Breast epithelium (tissue), 4 donors: ENCODE measurements at regions not wholly inside any gene's neighbourhood (a gene's known extent, or its start where the extent isn't known, plus 50 kb on each side); places are given as distances from the start of the nearest gene placed in this dataset.
"Not testable (repeated sequence)": the region's sequence is repeated elsewhere in the genome, so short reads cannot be mapped to it uniquely, and the experiment has no call there.

Source experiments
- DNase-seq, 2 donors: peaks; one replicate each; pipeline ENCODE4 v3.0.0-alpha.2; 2019; ENCODE audit warnings: low spot score in 2 of 2
- H3K27ac ChIP-seq, 2 donors: fragments of 200-600 bp; sonication (generic) in 1 of 2; one replicate each; pipeline ENCODE4 v1.5.1; 2016 to 2019; ENCODE audit warnings: mild to moderate bottlenecking in 1 of 2
- H3K27me3 ChIP-seq, 2 donors: fragments of 200-600 bp; sonication (generic) in 1 of 2; one replicate each; pipeline versions ENCODE4 v1.5.1 to v1.6.0; 2017 to 2019; ENCODE audit warnings: control low read depth in 1 of 2, mild to moderate bottlenecking in 1 of 2
- H3K36me3 ChIP-seq: fragments of 200-600 bp; one replicate; pipeline ENCODE4 v1.5.1; 2019
- H3K4me1 ChIP-seq, 2 donors: fragments of 200-600 bp; sonication (generic); one replicate each; pipeline ENCODE4 v1.5.1; 2016 to 2019; ENCODE audit warnings: control low read depth in 1 of 2
- H3K4me3 ChIP-seq, 3 donors: fragments of 200-600 bp; sonication (generic); 1 replicate in 2 of 3; 2 replicates in 1 of 3; pipeline ENCODE4 v1.5.1; 2016 to 2019; ENCODE audit warnings: mild to moderate bottlenecking in 3 of 3, moderate library complexity in 2 of 3
- H3K9me3 ChIP-seq, 2 donors: fragments of 200-600 bp; sonication (generic) in 1 of 2; one replicate each; pipeline ENCODE4 v1.5.1; 2016 to 2019; ENCODE audit warnings: control low read depth in 1 of 2
- CTCF ChIP-seq, 3 donors: fragments of 450-650 bp; IDR thresholded peaks; one replicate each; pipeline ENCODE4 v1.5.1; 2016 to 2017; ENCODE audit warnings: antibody characterized with exemption in 3 of 3, mild to moderate bottlenecking in 3 of 3, moderate library complexity in 3 of 3
- POLR2A ChIP-seq: fragments of 450-650 bp; IDR thresholded peaks from one replicate; pipeline ENCODE4 v1.6.1; 2016; ENCODE audit warnings: antibody characterized with exemption, mild to moderate bottlenecking, moderate library complexity
- POLR2AphosphoS5 ChIP-seq, 3 donors: sonication (generic); formaldehyde crosslinking; IDR thresholded peaks; one replicate each; pipeline ENCODE4 v1.6.1; 2017; ENCODE audit warnings: antibody characterized with exemption in 3 of 3
- intact Hi-C: fragments of 100-400 bp; cut with DNase I; formaldehyde crosslinking; loops from one replicate; pipeline ENCODE4 v1.15.1; 2023; ENCODE audit warnings: low total_unique reads

GRCh38 chr11:90585491-90585890 is 362.6 kb upstream of the CHORDC1 start:
- Histone ChIP-seq H3K4me3 (no peak overlapping the region), H3K4me1 (no peaks in the 10 kb centered on the region), H3K9me3 (no peaks in the 10 kb centered on the region), H3K36me3 (no peaks in the 10 kb centered on the region), H3K27ac (no peak overlapping the region), H3K27me3 (no peaks in the 10 kb centered on the region)
- DNase-seq: no peak
- intact Hi-C loops: no loop called here
- TF ChIP-seq CTCF (IDR thresholded peaks at IDR 0.05): no peak

GRCh38 chr11:90582999-90583398 is 360.1 kb upstream of the CHORDC1 start:
- H3K27ac ChIP-seq, H3K36me3 ChIP-seq, H3K4me1 ChIP-seq, H3K4me3 ChIP-seq, DNase-seq, H3K27me3 ChIP-seq, intact Hi-C loops, H3K9me3 ChIP-seq: not testable (repeated sequence)

- no peaks in the 10 kb centered on the region for H3K9me3 ChIP-seq
Observed at GRCh38 chr11:90564531-90564930, 341.7 kb upstream of the CHORDC1 start.

GRCh38 chr11:90558328-90558865 is 335.5 kb upstream of the CHORDC1 start:
- no peak for TF ChIP-seq POLR2A
- TF ChIP-seq POLR2AphosphoS5 (IDR thresholded peaks at IDR 0.05): no peak
- no peak for TF ChIP-seq CTCF (IDR thresholded peaks at IDR 0.05)
- Histone ChIP-seq H3K36me3 (no peaks in the 10 kb centered on the region), H3K4me3 (no peak overlapping the region), H3K27me3 (no peaks in the 10 kb centered on the region), H3K27ac (no peak overlapping the region), H3K9me3 (peaks cover 0 to 5% of the 10 kb centered on the region in 2 donors), H3K4me1 (no peaks in the 10 kb centered on the region)
- no peak for DNase-seq
- intact Hi-C loops: no loop called here

More at GRCh38 chr11:90564531-90564930, 341.7 kb upstream of the CHORDC1 start:
- Histone ChIP-seq H3K4me3 (no peak overlapping the region), H3K36me3 (no peaks in the 10 kb centered on the region), H3K27me3 (no peaks in the 10 kb centered on the region), H3K27ac (no peak overlapping the region), H3K4me1 (no peaks in the 10 kb centered on the region)
- intact Hi-C loops: no loop called here
- no peak for DNase-seq
- TF ChIP-seq POLR2AphosphoS5 (IDR thresholded peaks at IDR 0.05) (no peak), CTCF (IDR thresholded peaks at IDR 0.05) (no peak), POLR2A (no peak)

GRCh38 chr11:90556606-90557005 is 333.8 kb upstream of the CHORDC1 start:
- TF ChIP-seq POLR2A: no peak
- TF ChIP-seq CTCF (IDR thresholded peaks at IDR 0.05): no peak
- no peak for TF ChIP-seq POLR2AphosphoS5 (IDR thresholded peaks at IDR 0.05)
- intact Hi-C loops: no loop called here
- Histone ChIP-seq H3K4me1 (no peaks in the 10 kb centered on the region), H3K36me3 (no peaks in the 10 kb centered on the region), H3K27me3 (no peaks in the 10 kb centered on the region), H3K9me3 (peaks cover 0 to 5% of the 10 kb centered on the region in 2 donors), H3K27ac (no peak overlapping the region), H3K4me3 (no peak overlapping the region)
- DNase-seq: no peak

- TF ChIP-seq POLR2A (no peak), POLR2AphosphoS5 (IDR thresholded peaks at IDR 0.05) (no peak), CTCF (IDR thresholded peaks at IDR 0.05) (no peak)
Observed at GRCh38 chr11:90556026-90556425, 333.2 kb upstream of the CHORDC1 start.

More at GRCh38 chr11:90556026-90556425, 333.2 kb upstream of the CHORDC1 start:
- H3K36me3 ChIP-seq: no peaks in the 10 kb centered on the region
- H3K27me3 ChIP-seq: no peaks in the 10 kb centered on the region
- intact Hi-C loops: no loop called here
- DNase-seq: no peak
- no peak overlapping the region for H3K27ac ChIP-seq
- H3K4me3 ChIP-seq: no peak overlapping the region
- no peaks in the 10 kb centered on the region for H3K4me1 ChIP-seq
- peaks cover 0 to 5% of the 10 kb centered on the region in 2 donors for H3K9me3 ChIP-seq
